Stomach (tissue), 8 donors: ENCODE measurements at regions not wholly inside any gene's neighbourhood (a gene's known extent, or its start where the extent isn't known, plus 50 kb on each side); places are given as distances from the start of the nearest gene placed in this dataset.
"Not testable (repeated sequence)": the region's sequence is repeated elsewhere in the genome, so short reads cannot be mapped to it uniquely, and the experiment has no call there.

Source experiments
- DNase-seq, 2 donors: peaks; one replicate each; pipeline versions ENCODE4 v3.0.0 to v3.0.0-alpha.2; 2013 to 2019
- H3K27ac ChIP-seq, 5 donors: fragments of 200-600 bp in 4 of 5; sonication (generic) in 4 of 5; one replicate each; pipeline ENCODE4 v1.5.1; 2013 to 2019; ENCODE audit warnings: mild to moderate bottlenecking in 1 of 5, moderate library complexity in 1 of 5
- H3K27me3 ChIP-seq, 3 donors: fragments of 200-600 bp; sonication (generic); one replicate each; pipeline ENCODE4 v1.5.1; 2017 to 2019; ENCODE audit warnings: mixed run types in 1 of 3
- H3K36me3 ChIP-seq, 4 donors: fragments of 200-600 bp; sonication (generic); 1 replicate in 3 of 4; 2 replicates in 1 of 4; pipeline ENCODE4 v1.5.1; 2016 to 2019
- H3K4me1 ChIP-seq, 4 donors: fragments of 200-600 bp; sonication (generic); one replicate each; pipeline ENCODE4 v1.5.1; 2016 to 2019
- H3K4me3 ChIP-seq, 4 donors: fragments of 200-600 bp; sonication (generic) in 3 of 4; one replicate each; pipeline ENCODE4 v1.5.1; 2016 to 2019; ENCODE audit warnings: mild to moderate bottlenecking in 1 of 4
- H3K9me3 ChIP-seq, 4 donors: fragments of 200-600 bp; sonication (generic); one replicate each; pipeline ENCODE4 v1.5.1; 2016 to 2019
- EP300 ChIP-seq: sonication (generic); formaldehyde crosslinking; IDR thresholded peaks from one replicate; pipeline ENCODE4 v1.6.1; 2017; ENCODE audit warnings: antibody characterized with exemption
- POLR2A ChIP-seq, 4 donors: fragments of 450-650 bp; IDR thresholded peaks; one replicate each; pipeline ENCODE4 v1.6.1; 2016; ENCODE audit warnings: antibody characterized with exemption in 4 of 4, control low read depth in 2 of 4, mild to moderate bottlenecking in 1 of 4, moderate library complexity in 1 of 4
- POLR2AphosphoS5 ChIP-seq, 3 donors: sonication (generic); formaldehyde crosslinking; IDR thresholded peaks; one replicate each; pipeline ENCODE4 v1.6.1; 2016; ENCODE audit warnings: antibody characterized with exemption in 3 of 3
- WGBS, 5 donors: extraction: QIAGEN DNeasy Blood & Tissue Kit in 3 of 5; methylation state at CpG; one replicate each; pipeline versions ENCODE4 v1.1.5 to v1.1.7; 2013 to 2018; 5-methylcytosine and 5-hydroxymethylcytosine counted together
- intact Hi-C: fragments of 100-400 bp; cut with DNase I; formaldehyde crosslinking; loops from one replicate; pipeline ENCODE4 v1.15.1; 2023; ENCODE audit warnings: low total_unique reads
- TF ChIP-seq, protein P1 (sequence below), 7 experiments: fragments of 450-650 bp in 4 of 7; fragments of 200-600 bp in 3 of 7; sonication (generic) in 3 of 7; IDR thresholded peaks; one replicate each; pipeline ENCODE4 v1.5.1; 2016 to 2019; ENCODE audit warnings: antibody characterized with exemption in 7 of 7, control low read depth in 2 of 7, mild to moderate bottlenecking in 1 of 7
- donor health status: healthy with polysubstance abuse.
- donor health status: Bipolar disorder and iron deficiency.
- donor health status: healthy.

GRCh38 chr11:57940044-57940756, 83.5 kb upstream of the OR9Q1 start:
- no peak for DNase-seq
- H3K4me3 ChIP-seq, result no peak overlapping the region
- H3K27ac ChIP-seq, result no peak overlapping the region
- no peaks in the 10 kb centered on the region for H3K9me3 ChIP-seq
- no peaks in the 10 kb centered on the region for H3K4me1 ChIP-seq
- H3K27me3 ChIP-seq, result no peaks in the 10 kb centered on the region
- no peaks in the 10 kb centered on the region for H3K36me3 ChIP-seq
- intact Hi-C loops, result no loop called here
- TF ChIP-seq POLR2AphosphoS5 (IDR thresholded peaks at IDR 0.05), result no peak
- TF ChIP-seq POLR2A (IDR thresholded peaks at IDR 0.05), result no peak
- TF ChIP-seq, protein P1, sequence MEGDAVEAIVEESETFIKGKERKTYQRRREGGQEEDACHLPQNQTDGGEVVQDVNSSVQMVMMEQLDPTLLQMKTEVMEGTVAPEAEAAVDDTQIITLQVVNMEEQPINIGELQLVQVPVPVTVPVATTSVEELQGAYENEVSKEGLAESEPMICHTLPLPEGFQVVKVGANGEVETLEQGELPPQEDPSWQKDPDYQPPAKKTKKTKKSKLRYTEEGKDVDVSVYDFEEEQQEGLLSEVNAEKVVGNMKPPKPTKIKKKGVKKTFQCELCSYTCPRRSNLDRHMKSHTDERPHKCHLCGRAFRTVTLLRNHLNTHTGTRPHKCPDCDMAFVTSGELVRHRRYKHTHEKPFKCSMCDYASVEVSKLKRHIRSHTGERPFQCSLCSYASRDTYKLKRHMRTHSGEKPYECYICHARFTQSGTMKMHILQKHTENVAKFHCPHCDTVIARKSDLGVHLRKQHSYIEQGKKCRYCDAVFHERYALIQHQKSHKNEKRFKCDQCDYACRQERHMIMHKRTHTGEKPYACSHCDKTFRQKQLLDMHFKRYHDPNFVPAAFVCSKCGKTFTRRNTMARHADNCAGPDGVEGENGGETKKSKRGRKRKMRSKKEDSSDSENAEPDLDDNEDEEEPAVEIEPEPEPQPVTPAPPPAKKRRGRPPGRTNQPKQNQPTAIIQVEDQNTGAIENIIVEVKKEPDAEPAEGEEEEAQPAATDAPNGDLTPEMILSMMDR (IDR thresholded peaks at IDR 0.05), result no peak
- no peak for TF ChIP-seq EP300
- 78 to 82% (median 82%) methylated on average over 4 of the region's 4 CpGs for WGBS, 5 donors

- H3K36me3 ChIP-seq, result no peaks in the 10 kb centered on the region
- no peak for DNase-seq
- intact Hi-C loops, result no loop called here
- no peaks in the 10 kb centered on the region for H3K27me3 ChIP-seq
- no peak overlapping the region for H3K27ac ChIP-seq
- H3K4me1 ChIP-seq, result no peaks in the 10 kb centered on the region
- no peak for TF ChIP-seq EP300
- TF ChIP-seq POLR2AphosphoS5 (IDR thresholded peaks at IDR 0.05), result no peak
- no peak for TF ChIP-seq POLR2A (IDR thresholded peaks at IDR 0.05)
- TF ChIP-seq, protein P1 (IDR thresholded peaks at IDR 0.05), result no peak
- no peaks in the 10 kb centered on the region for H3K9me3 ChIP-seq
- H3K4me3 ChIP-seq, result no peak overlapping the region
- 81 to 94% (median 85%) methylated on average over 3 of the region's 3 CpGs for WGBS, 5 donors
Measured at GRCh38 chr11:57941875-57942274, 81.8 kb upstream of the OR9Q1 start.

- 79 to 92% (median 85%) methylated on average over 1 of the region's 1 CpG for WGBS, 5 donors
- TF ChIP-seq POLR2A (IDR thresholded peaks at IDR 0.05) (no peak), EP300 (no peak), POLR2AphosphoS5 (IDR thresholded peaks at IDR 0.05) (no peak)
- TF ChIP-seq, protein P1 (IDR thresholded peaks at IDR 0.05), result no peak
- no peaks in the 10 kb centered on the region for H3K4me1 ChIP-seq
- no peaks in the 10 kb centered on the region for H3K9me3 ChIP-seq
- no peak overlapping the region for H3K4me3 ChIP-seq
- intact Hi-C loops, result no loop called here
- no peaks in the 10 kb centered on the region for H3K36me3 ChIP-seq
- H3K27ac ChIP-seq, result no peak overlapping the region
- no peaks in the 10 kb centered on the region for H3K27me3 ChIP-seq
- DNase-seq, result no peak
Measured at GRCh38 chr11:57942808-57943207, 80.9 kb upstream of the OR9Q1 start.

- DNase-seq, H3K9me3 ChIP-seq, H3K4me3 ChIP-seq, H3K27me3 ChIP-seq, intact Hi-C loops, H3K27ac ChIP-seq, H3K4me1 ChIP-seq, H3K36me3 ChIP-seq: not testable (repeated sequence)
- WGBS, 5 donors, result 88 to 98% (median 92%) methylated on average over 10 to 28 of the region's 28 CpGs; no CpG with 5 or more reads in 1 of the 5 donors
Measured at GRCh38 chr11:57943766-57944165, 79.9 kb upstream of the OR9Q1 start.

- WGBS, 5 donors, result 47 to 78% (median 66%) methylated on average over 2 of the region's 2 CpGs
- Histone ChIP-seq H3K27ac (no peak overlapping the region), H3K36me3 (no peaks in the 10 kb centered on the region), H3K4me3 (no peak overlapping the region), H3K27me3 (no peaks in the 10 kb centered on the region), H3K4me1 (no peaks in the 10 kb centered on the region), H3K9me3 (no peaks in the 10 kb centered on the region)
- intact Hi-C loops, result no loop called here
- no peak for DNase-seq
- TF ChIP-seq POLR2A (IDR thresholded peaks at IDR 0.05) (no peak), POLR2AphosphoS5 (IDR thresholded peaks at IDR 0.05) (no peak), EP300 (no peak)
- TF ChIP-seq, protein P1 (IDR thresholded peaks at IDR 0.05), result no peak
Measured at GRCh38 chr11:57946628-57947027, 77.1 kb upstream of the OR9Q1 start.
